Left hindlimb (tissue), 1 donor: ENCODE measurements at regions not wholly inside any gene's neighbourhood (a gene's known extent, or its start where the extent isn't known, plus 50 kb on each side); places are given as distances from the start of the nearest gene placed in this dataset.
A peak's percentile ranks its signal among the peaks of the same experiment; 100 is the strongest.

Experiments
- DNase-seq: peaks from one replicate; pipeline ENCODE4 v3.0.0-alpha.2; 2018

GRCh38 chr10:121661451-121661851, 63.2 kb upstream of the FGFR2 start:
- peak; percentile 40 for DNase-seq

- no peak for DNase-seq
Observed at GRCh38 chr10:121659236-121659635, 61.0 kb upstream of the FGFR2 start.

- no peak for DNase-seq
Observed at GRCh38 chr10:121658611-121659010, 60.4 kb upstream of the FGFR2 start.

GRCh38 chr10:121658111-121658510, 59.9 kb upstream of the FGFR2 start:
- DNase-seq: no peak

- no peak for DNase-seq
Observed at GRCh38 chr10:121655254-121656144, 57.3 kb upstream of the FGFR2 start.

GRCh38 chr10:121654021-121654545, 55.8 kb upstream of the FGFR2 start:
- no peak for DNase-seq

GRCh38 chr10:121653608-121654007, 55.4 kb upstream of the FGFR2 start:
- DNase-seq: no peak

GRCh38 chr10:121648493-121648892, 50.2 kb upstream of the FGFR2 start:
- DNase-seq: no peak

- no peak for DNase-seq
Observed at GRCh38 chr10:121648059-121648458, 49.8 kb upstream of the FGFR2 start.
